Endothelial cell of umbilical vein (primary cell): ENCODE measurements at regions not wholly inside any gene's neighbourhood (a gene's known extent, or its start where the extent isn't known, plus 50 kb on each side); places are given as distances from the start of the nearest gene placed in this dataset.

Experiments used
- BruUV-seq: library from RNA; stranded (reverse); fragments of 400-500 nt; replicated peaks from 2 replicates; lab custom pipeline; 2021; lab: Mats Ljungman, UMichigan
- CTCF ChIA-PET: fragments of 300-600, 350-600 bp; sonication (Branson Sonifier 250); formaldehyde crosslinking; loops from one replicate; lab custom pipeline; 2021; ENCODE audit warnings: antibody characterized with exemption, inconsistent platforms; lab: Charles Lee
- POLR2A ChIA-PET: fragments of 300-600, 350-600 bp; sonication (Branson Sonifier 250); formaldehyde crosslinking; loops from one replicate; lab custom pipeline; 2021; ENCODE audit warnings: antibody characterized with exemption, inconsistent platforms; lab: Charles Lee
- DNase-seq: peaks from one replicate; pipeline ENCODE4 v3.0.0-alpha.2; 2011; ENCODE audit warnings: low read depth, low spot score
- FAIRE-seq: peaks from 2 replicates; lab custom pipeline; 2011; peaks lifted over from hg19 to GRCh38; lab: Jason Lieb, UNC
- H2AFZ ChIP-seq: 2 replicates; pipeline ENCODE4 v1.6.0; 2012; ENCODE audit warnings: low read depth, low read length, control low read depth, inconsistent platforms
- H3K27ac ChIP-seq: 2 replicates; pipeline ENCODE4 v1.5.1; 2011; ENCODE audit warnings: low read depth, mild to moderate bottlenecking, control low read depth, low read length, moderate library complexity; ENCODE audit not compliant: insufficient read depth
- H3K27me3 ChIP-seq, 2 experiments: 2 replicates each; pipeline versions ENCODE4 v1.6.0 to v1.6.1; 2011; ENCODE audit warnings: low read length in 2 of 2, mixed read lengths in 1 of 2; ENCODE audit not compliant: control insufficient read depth in 2 of 2, insufficient read depth in 2 of 2
- H3K36me3 ChIP-seq, 2 experiments: 2 replicates in 1 of 2; 3 replicates in 1 of 2; pipeline ENCODE4 v1.5.1; 2011; ENCODE audit warnings: low read length in 2 of 2, mild to moderate bottlenecking in 1 of 2, moderate library complexity in 1 of 2; ENCODE audit not compliant: control insufficient read depth in 2 of 2, insufficient read depth in 2 of 2; ENCODE audit errors: extremely low read depth in 1 of 2
- H3K4me1 ChIP-seq: 3 replicates; pipeline ENCODE4 v1.5.1; 2011; ENCODE audit warnings: mild to moderate bottlenecking, low read length; ENCODE audit not compliant: control insufficient read depth, insufficient read depth; ENCODE audit errors: extremely low read depth
- H3K4me2 ChIP-seq: 2 replicates; pipeline ENCODE4 v1.6.1; 2011; ENCODE audit warnings: low read length, control low read depth, mixed read lengths; ENCODE audit not compliant: insufficient read depth
- H3K4me3 ChIP-seq, 3 experiments: fragments of 200-600 bp in 1 of 3; sonication (generic), shearing (Covaris generic) in 1 of 3; replicated peaks in 1 of 3; 2 replicates each; pipeline ENCODE4 v1.5.1; 2011 to 2016; ENCODE audit warnings: control low read depth in 3 of 3, low read length in 3 of 3, mild to moderate bottlenecking in 2 of 3, inconsistent platforms in 1 of 3, low read depth in 1 of 3, moderate library complexity in 1 of 3; ENCODE audit not compliant: insufficient read depth in 1 of 3
- H3K79me2 ChIP-seq: 2 replicates; pipeline ENCODE4 v1.6.0; 2012; ENCODE audit warnings: low read length, inconsistent platforms; ENCODE audit not compliant: control insufficient read depth, insufficient read depth
- H3K9ac ChIP-seq: replicated peaks from 2 replicates; pipeline ENCODE3; 2011; ENCODE audit warnings: low read length, control low read depth; ENCODE audit not compliant: insufficient read depth; ENCODE audit errors: extremely low read depth
- H3K9me1 ChIP-seq: replicated peaks from 3 replicates; pipeline ENCODE4 v1.6.0; 2011; ENCODE audit warnings: mild to moderate bottlenecking, low read length; ENCODE audit not compliant: control insufficient read depth, insufficient read depth; ENCODE audit errors: extremely low read depth
- H3K9me3 ChIP-seq: replicated peaks from 2 replicates; pipeline ENCODE4 v1.5.1; 2012; ENCODE audit warnings: low read length, inconsistent platforms; ENCODE audit not compliant: control insufficient read depth, insufficient read depth
- H4K20me1 ChIP-seq: replicated peaks from 2 replicates; pipeline ENCODE3; 2011; ENCODE audit warnings: mild to moderate bottlenecking, low read length; ENCODE audit not compliant: control insufficient read depth, insufficient read depth; ENCODE audit errors: extremely low read depth
- CTCF ChIP-seq, 2 donors: IDR thresholded peaks; 1 replicate in 1 of 2; 2 replicates in 1 of 2; pipeline ENCODE4 v1.5.1; 2011; ENCODE audit warnings: low read length in 2 of 2, mild to moderate bottlenecking in 2 of 2, moderate library complexity in 2 of 2, control low read depth in 1 of 2, inconsistent platforms in 1 of 2, low read depth in 1 of 2; ENCODE audit not compliant: insufficient read depth in 1 of 2; ENCODE audit errors: extremely low read depth in 1 of 2
- EZH2 ChIP-seq: IDR thresholded peaks from 2 replicates; pipeline ENCODE4 v1.6.1; 2012; ENCODE audit warnings: borderline replicate concordance, low read depth, mild to moderate bottlenecking, moderate library complexity, low read length, inconsistent platforms; ENCODE audit not compliant: severe bottlenecking
- FOS ChIP-seq: IDR thresholded peaks from 2 replicates; pipeline ENCODE4 v1.6.1; 2011; ENCODE audit warnings: mild to moderate bottlenecking, low read length, moderate library complexity, borderline replicate concordance; ENCODE audit not compliant: insufficient read depth
- GATA2 ChIP-seq: IDR thresholded peaks from 2 replicates; pipeline ENCODE4 v1.7.0; 2011; ENCODE audit warnings: low read depth, mild to moderate bottlenecking, moderate library complexity, mixed read lengths, low read length; ENCODE audit not compliant: insufficient read length, insufficient read depth
- JUN ChIP-seq: IDR thresholded peaks from 2 replicates; pipeline ENCODE4 v1.6.1; 2011; ENCODE audit warnings: borderline replicate concordance, low read depth; ENCODE audit not compliant: insufficient read length, insufficient read depth
- MAX ChIP-seq: IDR thresholded peaks from 2 replicates; pipeline ENCODE4 v1.6.1; 2011; ENCODE audit not compliant: insufficient read depth, insufficient read length
- MYC ChIP-seq: IDR thresholded peaks from one replicate; pipeline ENCODE4 v1.6.1; 2011; ENCODE audit warnings: mild to moderate bottlenecking, low read depth, low read length
- POLR2A ChIP-seq: IDR thresholded peaks from 2 replicates; pipeline ENCODE4 v1.6.1; 2012; ENCODE audit warnings: low read depth, mild to moderate bottlenecking, control low read depth, low read length
- POLR2AphosphoS5 ChIP-seq: IDR thresholded peaks from 2 replicates; pipeline ENCODE4 v1.6.1; 2012; ENCODE audit warnings: low read depth, mild to moderate bottlenecking, control low read depth, low read length, moderate library complexity; ENCODE audit not compliant: insufficient read depth
- dilution Hi-C: fragments of 300-500 bp; cut with MboI; formaldehyde crosslinking; loops from one replicate; pipeline ENCODE4 v1.15.0; 2019; ENCODE audit warnings: low sequenced_read_pairs; ENCODE audit not compliant: extremely low pct_ligation_motif_present
- intact Hi-C: fragments of 100-400 bp; cut with micrococcal nuclease; formaldehyde crosslinking; loops from one replicate; pipeline ENCODE4 v1.10.0; 2022

GRCh38 chr1:191452586-191452985 lies 705.7 kb upstream of the RGS18 start:
- no peak for TF ChIP-seq GATA2
- no peak for TF ChIP-seq EZH2
- TF ChIP-seq CTCF (IDR thresholded peaks at IDR 0.05; ENCODE audit: extremely low read depth in 1 of 2, insufficient read depth in 1 of 2, low read depth in 1 of 2, low read length in 2 of 2): no peak
- TF ChIP-seq JUN: no peak
- TF ChIP-seq MYC: no peak
- TF ChIP-seq MAX: no peak
- no peak for TF ChIP-seq POLR2A
- TF ChIP-seq POLR2AphosphoS5: no peak
- TF ChIP-seq FOS: no peak
- H2AFZ ChIP-seq: no peak overlapping the region
- FAIRE-seq: no peak
- no peak for DNase-seq
- no peak overlapping the region for H3K4me2 ChIP-seq
- H3K36me3 ChIP-seq: no peaks in the 10 kb centered on the region
- intact Hi-C loops: no loop called here
- no peaks in the 10 kb centered on the region for H3K9me1 ChIP-seq
- H4K20me1 ChIP-seq: no peaks in the 10 kb centered on the region
- ChIA-PET POLR2A (no interaction called here), CTCF (no interaction called here)
- H3K9me3 ChIP-seq: no peaks in the 10 kb centered on the region
- H3K4me3 ChIP-seq: no peak overlapping the region
- H3K27ac ChIP-seq: no peak overlapping the region
- H3K9ac ChIP-seq: no peak overlapping the region
- no peaks in the 10 kb centered on the region for H3K27me3 ChIP-seq
- H3K79me2 ChIP-seq: no peaks in the 10 kb centered on the region
- BruUV-seq: no TSS peak
- no peaks in the 10 kb centered on the region for H3K4me1 ChIP-seq
- dilution Hi-C loops: no loop called here
